Tibial artery (tissue), 4 donors: ENCODE measurements at regions not wholly inside any gene's neighbourhood (a gene's known extent, or its start where the extent isn't known, plus 50 kb on each side); places are given as distances from the start of the nearest gene placed in this dataset.

ENCODE experiments used
- DNase-seq, 2 donors: peaks; one replicate each; pipeline ENCODE4 v3.0.0-alpha.2; 2019
- H3K27ac ChIP-seq, 2 donors: fragments of 200-600 bp; sonication (generic) in 1 of 2; 1 replicate in 1 of 2; 2 replicates in 1 of 2; pipeline ENCODE4 v1.5.1; 2018 to 2019; ENCODE audit warnings: mild to moderate bottlenecking in 1 of 2
- H3K27me3 ChIP-seq, 2 donors: fragments of 200-600 bp; sonication (generic) in 1 of 2; one replicate each; pipeline versions ENCODE4 v1.5.1 to v1.6.0; 2016 to 2019
- H3K36me3 ChIP-seq, 3 donors: fragments of 200-600 bp; sonication (generic) in 2 of 3; one replicate each; pipeline ENCODE4 v1.5.1; 2016 to 2019; ENCODE audit warnings: mild to moderate bottlenecking in 2 of 3
- H3K4me1 ChIP-seq, 4 donors: fragments of 200-600 bp; sonication (generic) in 2 of 4; 1 replicate in 3 of 4; 2 replicates in 1 of 4; pipeline ENCODE4 v1.5.1; 2016 to 2019
- H3K4me3 ChIP-seq, 2 donors: fragments of 200-600 bp; sonication (generic) in 1 of 2; 1 replicate in 1 of 2; 2 replicates in 1 of 2; pipeline ENCODE4 v1.5.1; 2018 to 2019; ENCODE audit warnings: mild to moderate bottlenecking in 2 of 2
- H3K9me3 ChIP-seq, 3 donors: fragments of 200-600 bp; sonication (generic) in 1 of 3; one replicate each; pipeline ENCODE4 v1.5.1; 2016 to 2019
- intact Hi-C: fragments of 100-400 bp; cut with DNase I; formaldehyde crosslinking; loops from one replicate; pipeline ENCODE4 v1.15.0; 2023; ENCODE audit warnings: low total_unique reads
- TF ChIP-seq, protein P1 (sequence below), 2 experiments: fragments of 200-600 bp in 1 of 2; fragments of 450-650 bp in 1 of 2; IDR thresholded peaks; one replicate each; pipeline ENCODE4 v1.5.1; 2017 to 2019; ENCODE audit warnings: antibody characterized with exemption in 2 of 2, mild to moderate bottlenecking in 1 of 2, moderate library complexity in 1 of 2

DNA sequence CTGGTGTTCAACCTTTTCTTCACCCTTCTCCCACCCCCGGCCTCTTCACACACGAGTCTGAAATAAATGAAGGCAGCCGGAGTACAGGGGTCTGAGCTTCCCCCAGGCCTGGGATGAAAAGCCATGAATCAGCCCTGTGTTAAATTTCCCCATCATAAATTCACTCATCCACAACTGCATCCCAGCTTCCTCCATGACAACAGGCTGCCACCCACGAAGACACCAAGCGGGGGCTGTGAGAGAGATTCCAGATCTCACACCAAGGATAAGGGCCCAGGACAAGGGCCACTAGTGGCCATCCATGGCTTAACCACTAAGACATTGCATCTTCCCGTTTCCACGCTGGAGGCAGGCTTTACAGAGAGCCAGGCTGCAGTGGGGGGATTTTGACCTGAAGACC, 93.9 kb upstream of the NCOR2 start:
- intact Hi-C loops = no loop called here
- Histone ChIP-seq H3K9me3 (no peaks in the 10 kb centered on the region), H3K4me3 (no peak overlapping the region), H3K27ac (no peak overlapping the region), H3K27me3 (no peaks in the 10 kb centered on the region), H3K36me3 (no peaks in the 10 kb centered on the region), H3K4me1 (peaks cover 0 to 23% (median 16%) of the 10 kb centered on the region in 4 donors)
- TF ChIP-seq, protein P1, sequence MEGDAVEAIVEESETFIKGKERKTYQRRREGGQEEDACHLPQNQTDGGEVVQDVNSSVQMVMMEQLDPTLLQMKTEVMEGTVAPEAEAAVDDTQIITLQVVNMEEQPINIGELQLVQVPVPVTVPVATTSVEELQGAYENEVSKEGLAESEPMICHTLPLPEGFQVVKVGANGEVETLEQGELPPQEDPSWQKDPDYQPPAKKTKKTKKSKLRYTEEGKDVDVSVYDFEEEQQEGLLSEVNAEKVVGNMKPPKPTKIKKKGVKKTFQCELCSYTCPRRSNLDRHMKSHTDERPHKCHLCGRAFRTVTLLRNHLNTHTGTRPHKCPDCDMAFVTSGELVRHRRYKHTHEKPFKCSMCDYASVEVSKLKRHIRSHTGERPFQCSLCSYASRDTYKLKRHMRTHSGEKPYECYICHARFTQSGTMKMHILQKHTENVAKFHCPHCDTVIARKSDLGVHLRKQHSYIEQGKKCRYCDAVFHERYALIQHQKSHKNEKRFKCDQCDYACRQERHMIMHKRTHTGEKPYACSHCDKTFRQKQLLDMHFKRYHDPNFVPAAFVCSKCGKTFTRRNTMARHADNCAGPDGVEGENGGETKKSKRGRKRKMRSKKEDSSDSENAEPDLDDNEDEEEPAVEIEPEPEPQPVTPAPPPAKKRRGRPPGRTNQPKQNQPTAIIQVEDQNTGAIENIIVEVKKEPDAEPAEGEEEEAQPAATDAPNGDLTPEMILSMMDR (IDR thresholded peaks at IDR 0.05) = no peak
- no peak for DNase-seq

GRCh38 chr12:124660851-124661250, 93.4 kb upstream of the NCOR2 start:
- DNase-seq = no peak
- Histone ChIP-seq H3K9me3 (no peaks in the 10 kb centered on the region), H3K27ac (no peak overlapping the region), H3K27me3 (no peaks in the 10 kb centered on the region), H3K4me1 (peaks cover 2 to 25% (median 19%) of the 10 kb centered on the region in 4 donors), H3K36me3 (no peaks in the 10 kb centered on the region), H3K4me3 (no peak overlapping the region)
- TF ChIP-seq, protein P1 (IDR thresholded peaks at IDR 0.05) = no peak
- intact Hi-C loops = no loop called here

DNA sequence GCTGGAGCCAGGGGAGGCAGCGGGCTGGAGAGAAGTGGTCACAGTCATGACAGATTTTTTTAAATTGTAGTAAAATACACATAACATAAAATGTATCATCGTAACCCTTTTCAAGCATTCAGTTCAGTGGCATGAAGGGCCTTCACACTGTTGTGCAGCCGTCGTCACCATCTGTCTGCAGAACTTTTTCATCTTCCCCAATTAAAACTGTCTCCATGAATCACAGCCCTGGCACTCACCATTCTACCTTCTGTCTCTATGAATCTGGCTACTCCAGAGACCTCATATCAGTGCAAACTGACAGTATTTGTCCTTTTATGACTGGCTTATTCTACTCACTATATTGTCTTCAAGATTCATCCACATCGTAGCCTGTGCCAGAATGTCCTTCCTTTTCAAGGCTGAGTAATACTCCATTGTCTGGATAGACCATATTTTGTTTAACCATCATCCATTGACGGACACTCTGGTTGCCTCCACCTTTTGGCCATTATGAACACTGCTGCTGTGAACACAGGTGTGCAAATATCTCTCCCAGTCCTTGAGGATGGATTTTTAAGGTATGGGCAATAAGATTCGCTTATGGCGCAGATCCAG, 91.5 kb upstream of the NCOR2 start:
- no peaks in the 10 kb centered on the region for H3K36me3 ChIP-seq
- H3K27me3 ChIP-seq = no peaks in the 10 kb centered on the region
- DNase-seq = no peak
- H3K4me3 ChIP-seq = no peak overlapping the region
- intact Hi-C loops = no loop called here
- peaks cover 7 to 24% (median 20%) of the 10 kb centered on the region in 4 donors for H3K4me1 ChIP-seq
- TF ChIP-seq, protein P1 (IDR thresholded peaks at IDR 0.05) = no peak
- no peak overlapping the region for H3K27ac ChIP-seq
- no peaks in the 10 kb centered on the region for H3K9me3 ChIP-seq

DNA sequence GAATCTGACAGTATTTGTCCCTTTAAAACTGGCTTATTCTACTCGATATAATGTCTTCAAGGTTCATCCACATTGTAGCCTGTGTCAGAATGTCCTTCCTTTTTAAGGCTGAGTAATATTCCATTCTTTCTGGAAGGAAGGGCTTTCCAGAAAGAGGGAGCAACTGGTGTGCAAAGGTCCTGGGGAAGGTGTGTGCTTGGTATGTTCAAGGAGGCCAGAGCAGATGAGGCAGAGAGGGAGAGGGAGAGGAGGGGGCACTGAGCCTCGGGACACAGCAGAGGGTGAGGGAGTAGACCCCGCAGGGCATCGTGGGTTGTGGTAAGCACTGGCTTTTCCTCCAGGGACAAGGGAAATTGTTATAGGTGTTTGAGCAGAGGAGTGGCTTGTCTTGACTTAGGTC, 90.9 kb upstream of the NCOR2 start:
- H3K4me3 ChIP-seq = no peak overlapping the region
- no peaks in the 10 kb centered on the region for H3K9me3 ChIP-seq
- intact Hi-C loops = no loop called here
- TF ChIP-seq, protein P1 (IDR thresholded peaks at IDR 0.05) = no peak
- H3K27me3 ChIP-seq = no peaks in the 10 kb centered on the region
- no peak overlapping the region for H3K27ac ChIP-seq
- peaks cover 7 to 24% (median 16%) of the 10 kb centered on the region in 4 donors for H3K4me1 ChIP-seq
- H3K36me3 ChIP-seq = no peaks in the 10 kb centered on the region
- no peak for DNase-seq

DNA sequence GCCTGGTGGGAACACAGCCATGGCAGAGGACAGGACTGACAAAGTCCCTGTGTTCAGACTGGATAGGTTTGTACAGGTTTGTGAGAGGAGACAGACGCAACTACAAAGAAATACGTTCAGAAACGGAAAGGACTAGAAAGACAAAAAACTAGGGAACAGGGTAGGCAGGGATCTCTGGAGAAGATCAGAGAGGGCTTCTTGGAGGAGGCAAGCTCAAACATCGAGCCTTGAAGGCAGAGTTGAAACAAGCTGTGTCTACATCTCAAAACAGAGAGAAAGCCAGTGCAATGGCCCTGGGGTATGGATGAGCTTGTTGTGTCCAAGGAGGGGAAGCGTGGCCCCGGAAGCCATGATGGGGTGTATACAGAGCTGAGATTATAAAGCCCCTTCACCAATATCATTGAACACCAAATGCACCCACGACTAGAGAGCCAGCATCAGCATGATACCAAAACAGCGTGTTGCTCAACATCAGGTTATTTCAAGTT, 89.6 kb upstream of the NCOR2 start:
- H3K27ac ChIP-seq = peak overlapping the region in 1 of 2 donors; percentile 77

More for the DNA sequence above, 89.6 kb upstream of the NCOR2 start:
- DNase-seq = no peak
- Histone ChIP-seq H3K4me1 (peaks cover 7 to 30% (median 15%) of the 10 kb centered on the region in 4 donors), H3K4me3 (no peak overlapping the region), H3K36me3 (no peaks in the 10 kb centered on the region), H3K27me3 (no peaks in the 10 kb centered on the region), H3K9me3 (no peaks in the 10 kb centered on the region)
- TF ChIP-seq, protein P1 (IDR thresholded peaks at IDR 0.05) = no peak
- intact Hi-C loops = no loop called here
